Left cardiac atrium (tissue), 4 donors: ENCODE measurements at regions not wholly inside any gene's neighbourhood (a gene's known extent, or its start where the extent isn't known, plus 50 kb on each side); places are given as distances from the start of the nearest gene placed in this dataset.
"Not testable (repeated sequence)": the region's sequence is repeated elsewhere in the genome, so short reads cannot be mapped to it uniquely, and the experiment has no call there.

Experiments
- ATAC-seq, 2 donors: fragments of 200-7000 bp; cut with Tn5 transposase; one replicate each; pipeline ENCODE4 v1.9.1; 2020; ENCODE audit warnings: mild to moderate bottlenecking in 2 of 2, moderate library complexity in 2 of 2
- DNase-seq: peaks from one replicate; pipeline ENCODE4 v3.0.0-alpha.2; 2020
- intact Hi-C, 2 donors: fragments of 100-400 bp; cut with DNase I; formaldehyde crosslinking; loops; one replicate each; pipeline versions ENCODE4 v1.14.1 to v1.15.1; 2022 to 2023
- donor health status: DM: no; HTN: yes; CAD: no.
- donor health status: DM: no; HTN: yes; CAD: no; lungs with severe emphysema.
- donor health status: DM: yes; HTN: yes; CAD: no.
- donor health status: Dilated cardiomyopathy.

GRCh38 chr12:116377194-116377571 lies 99.7 kb upstream of the MED13L start:
- DNase-seq, intact Hi-C loops, ATAC-seq: not testable (repeated sequence)

DNA sequence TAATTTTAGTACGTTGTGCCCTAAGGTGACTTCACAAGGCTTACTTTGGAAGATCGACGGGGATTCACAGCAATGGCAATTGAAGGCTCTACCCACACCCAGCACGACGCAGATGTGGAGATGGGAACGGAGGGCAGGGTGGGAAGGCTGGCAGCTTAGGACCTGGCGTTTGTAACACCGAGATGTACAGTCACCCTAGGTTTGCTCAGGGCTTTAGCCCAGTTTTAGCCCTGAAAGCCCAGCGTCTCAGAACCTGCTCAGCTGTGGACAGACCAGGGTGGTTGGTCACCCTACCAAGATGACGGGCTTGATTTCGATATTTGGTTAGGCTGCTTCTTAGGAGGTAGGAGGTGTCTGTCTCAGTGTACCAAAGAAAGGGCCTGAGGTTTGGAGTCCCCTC lies 100.5 kb upstream of the MED13L start:
- DNase-seq, result no peak

DNA sequence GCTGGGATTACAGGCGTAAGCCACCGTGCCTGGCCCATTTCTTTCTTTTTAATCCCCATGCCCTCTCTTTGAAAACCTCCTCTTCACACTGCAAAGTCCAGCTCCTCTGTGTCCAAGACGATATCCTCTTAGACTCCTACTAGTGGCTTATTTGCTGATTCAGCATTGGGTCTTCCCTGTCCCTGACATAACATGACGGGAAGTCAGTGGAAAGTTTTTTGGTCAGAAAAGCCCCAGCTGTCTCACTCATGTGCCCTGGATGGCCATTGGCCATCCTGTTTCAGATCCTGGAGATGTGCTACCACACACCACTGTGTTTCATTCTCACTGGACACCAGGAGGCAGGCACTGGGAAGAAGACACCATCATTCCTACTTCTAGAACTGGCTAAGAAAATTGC lies 102.6 kb upstream of the MED13L start:
- DNase-seq (no peak), ATAC-seq (no peak)
- intact Hi-C loops, result no loop called here

More for the DNA sequence above, 100.5 kb upstream of the MED13L start:
- intact Hi-C loops, result no loop called here
- no peak for ATAC-seq

- DNase-seq, ATAC-seq, intact Hi-C loops: not testable (repeated sequence)
These were observed 103.2 kb upstream of the MED13L start for GRCh38 chr12:116380740-116381139.

DNA sequence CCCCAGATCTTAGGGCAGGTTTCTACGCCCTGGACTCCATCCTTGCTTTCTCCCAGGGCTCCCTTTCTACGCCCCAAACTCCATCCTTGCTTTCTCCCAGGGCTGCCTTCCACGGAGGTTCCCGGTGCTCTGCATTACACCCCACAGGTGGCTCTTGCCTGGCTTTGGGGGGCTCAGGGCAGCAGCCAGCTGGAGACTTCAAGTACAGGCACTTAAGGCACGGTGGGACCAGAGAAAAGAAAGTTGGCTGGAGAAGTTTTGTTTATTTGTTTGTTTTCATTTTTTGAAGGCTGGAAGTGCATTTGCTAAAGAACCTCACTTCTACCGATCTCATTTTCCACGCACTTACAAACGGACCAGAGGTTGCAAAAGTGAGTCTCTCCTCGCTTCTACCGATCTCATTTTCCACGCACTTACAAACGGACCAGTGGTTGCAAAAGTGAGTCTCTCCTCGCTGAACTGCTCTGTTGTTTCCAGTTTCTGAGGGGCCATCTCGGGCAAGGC lies 103.8 kb upstream of the MED13L start:
- DNase-seq (no peak), ATAC-seq (no peak)
- intact Hi-C loops, result no loop called here

DNA sequence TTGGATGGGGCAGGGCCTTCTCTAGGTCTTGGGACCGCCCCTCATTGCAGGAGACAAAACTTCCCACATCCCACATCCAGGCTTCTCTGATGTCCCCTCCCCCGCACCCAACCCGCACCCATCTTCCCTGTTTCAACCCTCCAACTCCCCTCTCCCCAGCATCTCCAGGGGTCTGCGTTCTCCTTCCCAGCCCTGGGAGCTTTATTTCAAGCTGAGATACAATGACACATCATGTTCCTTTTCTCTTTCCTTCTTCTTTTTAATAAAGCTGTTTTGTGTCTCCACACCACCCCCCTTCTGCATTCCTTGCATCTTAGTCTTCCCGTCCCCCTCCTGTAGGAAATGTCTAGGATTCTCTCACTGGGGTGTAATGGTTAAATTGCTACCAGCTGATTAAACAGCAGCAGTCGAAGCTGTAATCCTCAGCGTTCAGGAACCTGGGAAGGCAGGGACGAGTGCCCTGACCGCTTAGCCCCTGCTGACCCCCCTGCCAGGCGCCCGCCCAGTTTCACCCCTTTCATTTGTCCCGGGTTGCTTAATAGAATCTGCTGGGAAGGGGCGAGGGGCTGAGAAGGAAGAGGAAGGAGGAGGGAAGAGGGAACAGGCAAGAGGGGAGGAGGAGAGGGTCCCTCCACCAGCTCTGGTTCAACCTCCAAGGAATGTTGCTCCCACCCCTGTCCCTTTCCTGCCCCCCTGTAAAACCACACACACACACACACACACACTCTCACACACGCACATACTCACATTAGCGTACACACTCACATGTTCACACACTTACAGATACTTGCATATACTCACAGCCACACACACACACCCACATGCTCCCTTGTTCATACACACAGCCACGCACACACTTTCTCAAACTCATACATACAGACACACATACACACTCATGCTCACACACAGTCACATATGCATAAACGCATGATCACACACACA lies 104.5 kb upstream of the MED13L start:
- ATAC-seq, result peak in 1 of 2 donors; percentile 47
- intact Hi-C loops, result no loop called here
- DNase-seq, result no peak

DNA sequence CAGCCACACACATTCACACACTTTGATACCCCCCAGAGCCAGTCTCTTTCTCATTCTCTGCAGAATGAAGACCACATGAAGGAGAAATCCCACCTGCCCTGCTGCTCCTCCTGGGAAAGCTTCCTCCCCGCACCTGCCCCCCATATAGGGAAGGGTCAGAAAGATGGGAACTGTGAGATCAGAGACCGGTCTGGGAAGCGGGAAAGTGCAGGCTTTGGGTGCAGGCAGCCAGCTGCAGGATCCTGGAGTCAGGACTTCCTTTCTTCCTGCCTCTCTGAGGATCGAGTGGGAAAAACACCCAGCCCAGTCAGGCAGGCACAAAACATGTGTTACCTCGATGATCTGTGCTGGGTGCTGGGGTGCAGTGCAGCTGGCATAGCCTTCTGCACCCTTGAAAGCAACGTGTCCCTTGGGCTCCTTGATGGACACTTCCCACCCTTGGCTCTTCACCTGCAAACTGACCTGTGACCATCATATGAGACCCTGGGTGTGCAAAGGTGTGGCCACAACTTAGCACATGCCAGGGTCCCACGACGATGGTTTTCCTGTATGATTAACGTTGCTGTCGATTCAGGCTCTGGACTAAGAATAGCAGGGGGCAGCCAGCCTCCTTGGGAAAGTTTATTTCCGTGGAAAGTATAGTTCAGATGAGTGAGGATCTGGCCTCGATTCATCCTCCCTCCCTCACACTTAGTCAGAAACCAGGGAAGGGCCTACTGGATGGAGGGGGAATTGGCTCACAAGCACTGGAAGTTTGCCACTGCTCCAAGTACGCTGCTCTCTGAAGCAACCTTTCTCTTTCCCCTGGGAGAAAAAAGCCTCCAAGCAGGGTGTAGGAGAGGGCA lies 105.4 kb upstream of the MED13L start:
- peak; percentile 91 to 92 for ATAC-seq
- intact Hi-C loops, result no loop called here
- DNase-seq, result peak; percentile 83

GRCh38 chr12:116384175-116384574 lies 106.7 kb upstream of the MED13L start:
- ATAC-seq (no peak), DNase-seq (no peak)
- intact Hi-C loops, result no loop called here

DNA sequence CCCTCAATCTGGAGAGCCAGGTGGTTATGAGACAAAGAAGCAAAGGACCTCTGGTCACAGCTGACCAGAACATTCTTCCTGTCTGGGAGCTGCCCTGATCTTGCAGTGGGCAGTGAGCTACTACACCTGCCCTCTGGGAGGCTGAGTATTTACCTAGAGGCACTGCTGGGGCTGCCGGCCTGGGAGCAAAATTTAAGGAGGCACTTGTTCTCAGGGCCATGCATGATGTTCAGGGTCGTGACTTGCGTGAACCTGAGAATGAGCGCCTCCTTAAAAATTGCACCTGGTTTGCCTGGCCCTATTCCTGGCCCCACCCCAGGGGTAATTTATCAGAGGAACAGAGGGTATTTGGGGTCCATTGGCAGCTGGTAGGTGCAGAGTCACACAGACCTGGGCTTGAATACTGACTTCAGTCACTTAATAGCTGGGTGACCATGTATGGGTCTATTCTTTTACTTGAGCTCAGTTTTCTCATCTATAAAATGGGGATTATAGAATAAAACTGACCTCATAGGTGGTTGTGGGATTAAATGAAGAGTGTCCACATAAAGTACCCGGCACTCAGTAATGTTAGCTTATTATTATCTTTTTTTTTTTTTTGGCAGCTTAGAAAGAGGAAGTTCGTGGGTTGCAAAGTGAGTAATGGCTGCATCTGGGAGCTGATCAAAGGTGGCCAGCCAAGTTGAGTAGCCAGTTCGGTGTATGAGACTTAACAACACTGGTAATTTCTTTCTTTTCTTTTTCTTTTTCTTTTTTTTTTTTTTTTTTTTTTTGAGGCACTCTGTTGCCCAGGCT lies 107.4 kb upstream of the MED13L start:
- intact Hi-C loops, result no loop called here
- DNase-seq (no peak), ATAC-seq (peak in 1 of 2 donors; percentile 6)

DNA sequence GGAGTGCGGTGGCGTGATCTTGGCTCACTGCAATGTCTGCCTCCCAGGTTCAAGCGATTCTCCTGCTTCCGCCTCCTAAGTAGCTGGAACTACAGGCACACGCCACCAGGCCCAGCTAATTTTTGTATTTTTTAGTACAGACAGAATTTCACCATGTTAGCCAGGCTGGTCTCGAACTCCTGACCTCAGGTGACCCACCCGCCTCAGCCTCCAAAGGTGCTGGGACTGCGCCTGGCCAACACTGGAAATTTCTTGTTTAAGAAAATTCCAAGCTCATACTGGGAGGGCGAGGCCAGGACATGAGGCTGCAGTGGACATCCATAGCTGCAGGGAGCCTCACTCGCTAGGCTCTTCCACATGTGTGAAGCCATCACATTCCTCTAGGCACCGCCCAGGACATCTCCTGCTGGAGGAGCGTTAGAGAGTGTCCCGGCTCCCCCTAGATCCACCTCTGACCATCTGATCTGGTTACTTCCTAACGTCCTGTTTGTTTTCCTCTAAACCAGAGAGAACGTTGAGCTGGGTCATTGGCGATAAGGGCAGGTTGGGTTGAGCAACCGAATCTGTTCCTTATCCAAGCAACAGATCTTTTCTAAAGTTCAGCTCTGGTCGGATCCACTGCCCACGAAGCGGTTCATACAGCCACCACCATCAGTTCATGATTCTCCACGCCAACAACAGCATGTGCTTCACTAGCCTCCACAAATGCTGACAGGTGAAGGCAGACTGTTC lies 108.2 kb upstream of the MED13L start:
- intact Hi-C loops, result no loop called here
- ATAC-seq (no peak), DNase-seq (no peak)

GRCh38 chr12:116389326-116389725 lies 111.8 kb upstream of the MED13L start:
- intact Hi-C loops, result no loop called here
- DNase-seq, result no peak
- ATAC-seq, result no peak

GRCh38 chr12:116389990-116390389 lies 112.5 kb upstream of the MED13L start:
- ATAC-seq (peak; percentile 59 to 88), DNase-seq (no peak)
- intact Hi-C loops, result no loop called here

DNA sequence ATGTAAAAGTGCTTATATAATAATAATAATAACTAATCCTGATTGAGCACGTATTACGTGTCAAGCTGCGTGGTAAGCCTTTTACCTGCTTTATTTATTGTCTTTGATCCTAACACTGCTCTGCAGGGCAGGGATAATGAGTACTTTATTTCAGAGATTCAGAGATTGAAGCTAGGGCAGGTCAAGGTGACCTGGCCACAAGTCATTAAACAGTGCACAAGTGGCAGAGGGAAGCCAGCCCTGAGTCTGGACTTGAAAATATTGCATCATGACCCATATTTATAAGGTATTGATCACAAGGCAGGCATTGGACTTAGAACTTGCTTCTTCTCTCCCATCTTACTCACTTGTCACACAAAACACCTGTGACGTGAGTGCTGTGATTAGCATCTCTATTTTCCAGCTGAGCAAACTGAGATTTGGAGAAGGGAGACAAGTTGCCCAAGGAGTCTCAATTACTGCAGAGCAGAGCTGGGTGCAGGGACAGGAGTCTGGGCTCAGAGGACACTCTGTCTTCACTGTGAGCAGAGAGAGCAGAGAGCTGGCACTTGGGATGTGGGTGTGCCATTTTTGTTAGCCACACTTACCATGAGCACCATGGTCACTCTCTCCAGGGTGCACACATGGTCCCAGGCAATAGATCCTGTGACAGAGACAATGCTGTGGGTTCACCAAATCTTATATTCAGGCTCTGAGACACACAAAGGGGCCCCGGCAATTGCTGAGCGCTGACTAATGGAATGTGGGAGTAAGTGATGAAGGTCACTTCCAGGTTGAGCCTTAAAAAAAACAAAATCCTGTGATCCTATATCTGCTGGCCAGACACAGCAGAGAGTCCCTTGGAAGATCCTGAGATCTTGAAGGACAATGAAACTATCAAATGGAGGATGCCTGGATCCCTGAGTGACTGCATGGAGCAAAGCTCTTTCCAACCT lies 113.2 kb upstream of the MED13L start:
- intact Hi-C loops, result no loop called here
- ATAC-seq (no peak), DNase-seq (no peak)

- ATAC-seq (no peak), DNase-seq (no peak)
- intact Hi-C loops, result no loop called here
These were observed 114.0 kb upstream of the MED13L start for GRCh38 chr12:116391501-116391900.

DNA sequence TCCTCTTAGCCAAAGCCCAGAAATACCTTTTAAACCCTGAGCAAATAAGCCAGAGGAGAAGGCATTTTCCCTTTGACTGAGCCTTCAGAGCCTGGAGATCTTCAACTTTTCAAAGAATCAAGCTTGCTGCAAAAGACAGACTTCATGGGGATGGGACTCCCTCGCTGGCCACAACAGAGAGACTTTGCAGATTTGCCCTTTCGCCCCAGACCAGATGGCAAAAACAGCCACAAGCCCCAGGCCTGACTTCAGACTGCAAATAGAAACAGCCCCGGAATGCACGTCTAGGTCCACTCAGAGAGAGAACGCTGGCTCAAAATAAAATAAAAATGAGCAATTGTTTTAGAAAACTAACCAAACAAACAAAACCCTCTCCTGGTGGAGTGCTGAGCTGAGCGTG lies 114.6 kb upstream of the MED13L start:
- DNase-seq, result no peak
- no peak for ATAC-seq
- intact Hi-C loops, result no loop called here

- DNase-seq (no peak), ATAC-seq (no peak)
- intact Hi-C loops, result no loop called here
These were observed 115.8 kb upstream of the MED13L start for GRCh38 chr12:116393255-116393654.

DNA sequence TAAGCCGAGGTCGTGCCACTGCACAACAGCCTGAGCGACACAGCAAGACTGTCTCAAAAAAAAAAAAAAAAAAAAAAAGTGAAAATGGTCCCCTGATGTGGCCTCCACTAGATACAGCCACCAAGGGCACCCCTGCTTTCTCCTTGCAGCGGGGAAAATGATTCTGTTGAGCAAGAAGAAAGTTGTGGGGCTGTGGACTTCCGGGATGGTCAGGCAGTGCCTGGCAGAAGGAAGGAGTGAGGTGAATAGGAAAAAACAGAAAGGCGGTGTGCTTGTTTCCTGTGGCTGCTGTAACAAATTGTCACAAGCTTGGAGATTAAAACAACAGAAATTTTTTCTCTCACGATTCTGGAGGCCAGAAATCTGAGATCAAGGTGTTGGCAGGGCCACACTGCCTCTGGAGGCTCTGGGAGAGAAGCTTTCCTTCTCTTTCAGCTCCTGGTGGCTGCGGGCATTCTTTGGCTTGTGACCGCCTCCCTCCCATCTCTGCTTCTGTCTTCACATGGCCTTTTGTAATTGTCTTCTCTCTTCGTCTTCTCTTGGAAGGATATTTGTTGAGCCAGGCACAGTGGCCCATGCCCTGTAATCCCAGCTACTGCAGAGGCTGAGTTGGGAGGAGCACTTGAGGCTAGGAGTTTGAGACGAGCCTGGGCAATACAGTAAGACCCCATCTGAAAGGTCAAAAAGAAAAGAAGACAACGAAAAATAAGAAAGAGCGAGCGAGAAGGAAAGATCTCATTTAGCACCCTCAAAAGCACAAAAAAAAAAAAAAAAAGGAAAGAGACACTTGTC lies 116.6 kb upstream of the MED13L start:
- DNase-seq, result no peak
- intact Hi-C loops, result no loop called here
- no peak for ATAC-seq
